IMR-90 (cell line): ENCODE measurements at regions not wholly inside any gene's neighbourhood (a gene's known extent, or its start where the extent isn't known, plus 50 kb on each side); places are given as distances from the start of the nearest gene placed in this dataset.

ENCODE experiments used
- ATAC-seq: fragments of 200-7000 bp; cut with Tn5 transposase; 2 replicates; pipeline ENCODE4 v1.9.1; 2020; ENCODE audit warnings: low read depth, mild to moderate bottlenecking, moderate library complexity
- BruUV-seq: library from RNA; stranded (reverse); fragments of 400-500 nt; replicated peaks from 2 replicates; lab custom pipeline; 2021; lab: Mats Ljungman, UMichigan
- CTCF ChIA-PET: fragments of 300-600 bp; formaldehyde crosslinking; extraction: SDS; loops from one replicate; lab custom pipeline; 2021; ENCODE audit warnings: antibody characterized with exemption; lab: Yijun Ruan, JAX
- POLR2A ChIA-PET: fragments of 300-600 bp; sonication (Branson Sonifier 250); formaldehyde crosslinking; loops from one replicate; lab custom pipeline; 2022; ENCODE audit warnings: antibody characterized with exemption; ENCODE audit not compliant: unreplicated experiment; lab: Charles Lee
- DNase-seq: peaks from one replicate; pipeline ENCODE4 v3.0.0; 2013
- H2AFZ ChIP-seq: replicated peaks from 2 replicates; pipeline ENCODE3; 2013; ENCODE audit warnings: low read length, mild to moderate bottlenecking; ENCODE audit not compliant: poor library complexity
- H2AK5ac ChIP-seq: 2 replicates; pipeline ENCODE4 v1.6.1; 2013; ENCODE audit warnings: low read depth, low read length, inconsistent platforms
- H2AK9ac ChIP-seq: replicated peaks from 2 replicates; pipeline ENCODE3; 2013; ENCODE audit warnings: mild to moderate bottlenecking, low read depth, low read length, moderate library complexity; ENCODE audit not compliant: poor library complexity
- H2BK120ac ChIP-seq: 2 replicates; pipeline ENCODE4 v1.6.1; 2013; ENCODE audit warnings: low read depth, low read length, inconsistent platforms
- H2BK15ac ChIP-seq: 3 replicates; pipeline ENCODE4 v1.6.1; 2013; ENCODE audit warnings: low read depth, low read length, inconsistent platforms
- H2BK20ac ChIP-seq: 2 replicates; pipeline ENCODE4 v1.6.1; 2013; ENCODE audit warnings: low read depth, mild to moderate bottlenecking, inconsistent platforms, low read length, moderate library complexity
- H2BK5ac ChIP-seq: 2 replicates; pipeline ENCODE4 v1.6.1; 2013; ENCODE audit warnings: mild to moderate bottlenecking, low read depth, low read length, inconsistent platforms; ENCODE audit not compliant: poor library complexity, severe bottlenecking
- H3K14ac ChIP-seq: replicated peaks from 2 replicates; pipeline ENCODE4 v1.6.1; 2013; ENCODE audit warnings: low read depth, low read length, inconsistent platforms
- H3K18ac ChIP-seq: 2 replicates; pipeline ENCODE4 v1.6.1; 2013; ENCODE audit warnings: low read depth, low read length, control low read depth
- H3K23ac ChIP-seq: 2 replicates; pipeline ENCODE4 v1.6.1; 2013; ENCODE audit warnings: low read depth, low read length, inconsistent platforms
- H3K27ac ChIP-seq: 2 replicates; pipeline ENCODE4 v1.5.1; 2013; ENCODE audit warnings: mild to moderate bottlenecking, control low read depth, low read length; ENCODE audit not compliant: insufficient read depth
- H3K27me3 ChIP-seq: 2 replicates; pipeline ENCODE4 v1.6.1; 2013; ENCODE audit warnings: low read length; ENCODE audit not compliant: control insufficient read depth, insufficient read depth
- H3K36me3 ChIP-seq: 2 replicates; pipeline ENCODE4 v1.6.1; 2013; ENCODE audit warnings: low read length, mixed read lengths; ENCODE audit not compliant: control insufficient read depth, insufficient read depth
- H3K4ac ChIP-seq: 2 replicates; pipeline ENCODE4 v1.6.1; 2013; ENCODE audit warnings: low read depth, low read length, inconsistent platforms
- H3K4me1 ChIP-seq: 2 replicates; pipeline ENCODE4 v1.6.1; 2013; ENCODE audit warnings: low read length, mixed read lengths; ENCODE audit not compliant: control insufficient read depth, insufficient read depth
- H3K4me2 ChIP-seq: 2 replicates; pipeline ENCODE4 v1.6.1; 2013; ENCODE audit warnings: low read depth, mild to moderate bottlenecking, control low read depth, low read length, moderate library complexity
- H3K4me3 ChIP-seq: 2 replicates; pipeline ENCODE4 v1.5.1; 2013; ENCODE audit warnings: low read depth, mild to moderate bottlenecking, control low read depth, low read length, moderate library complexity; ENCODE audit not compliant: insufficient read depth
- H3K56ac ChIP-seq: 2 replicates; pipeline ENCODE4 v1.6.1; 2013; ENCODE audit warnings: low read length, inconsistent platforms; ENCODE audit not compliant: insufficient read depth; ENCODE audit errors: extremely low read depth
- H3K79me1 ChIP-seq, 2 experiments: 2 replicates each; pipeline ENCODE4 v1.6.1; 2013; ENCODE audit warnings: low read length in 2 of 2, inconsistent platforms in 1 of 2, low read depth in 1 of 2
- H3K9ac ChIP-seq: 2 replicates; pipeline ENCODE4 v1.6.1; 2013; ENCODE audit warnings: low read depth, low read length, control low read depth
- H3K9me1 ChIP-seq: 2 replicates; pipeline ENCODE4 v1.6.1; 2013; ENCODE audit warnings: low read length, inconsistent platforms; ENCODE audit not compliant: insufficient read depth
- H3K9me3 ChIP-seq: 2 replicates; pipeline ENCODE4 v1.6.1; 2013; ENCODE audit warnings: low read length; ENCODE audit not compliant: control insufficient read depth, insufficient read depth
- H4K20me1 ChIP-seq: 2 replicates; pipeline ENCODE4 v1.6.1; 2013; ENCODE audit warnings: low read length, inconsistent platforms; ENCODE audit not compliant: insufficient read depth
- H4K5ac ChIP-seq: 2 replicates; pipeline ENCODE4 v1.6.1; 2013; ENCODE audit warnings: mild to moderate bottlenecking, low read depth, low read length, control low read depth
- H4K8ac ChIP-seq, 2 experiments: 2 replicates each; pipeline ENCODE4 v1.6.1; 2013; ENCODE audit warnings: low read depth in 2 of 2, low read length in 2 of 2, control low read depth in 1 of 2, inconsistent platforms in 1 of 2
- H4K91ac ChIP-seq: 2 replicates; pipeline ENCODE4 v1.6.1; 2013; ENCODE audit warnings: low read depth, low read length, inconsistent platforms; ENCODE audit not compliant: insufficient read depth
- CTCF ChIP-seq: conservative IDR thresholded peaks from 2 replicates; pipeline ENCODE4 v1.5.1; 2012; ENCODE audit warnings: mild to moderate bottlenecking, low read depth, low read length, improper control_type of control experiment
- RCOR1 ChIP-seq: IDR thresholded peaks from 2 replicates; pipeline ENCODE4 v1.6.1; 2012; ENCODE audit warnings: mild to moderate bottlenecking, low read length, improper control_type of control experiment; ENCODE audit not compliant: insufficient replicate concordance
- SMC3 ChIP-seq: fragments of 150-350 bp; IDR thresholded peaks from 2 replicates; pipeline ENCODE4 v1.6.1; 2016; ENCODE audit warnings: low read depth, mild to moderate bottlenecking, antibody characterized with exemption, low read length, moderate library complexity
- WGBS, 2 experiments: methylation state at CpG; one replicate each; pipeline versions ENCODE4 v1.1.5 to v1.1.7; 2013; ENCODE audit warnings: missing lambda C conversion rate in 2 of 2; ENCODE audit not compliant: insufficient read length in 1 of 2; ENCODE audit errors: extremely low coverage in 2 of 2; 5-methylcytosine and 5-hydroxymethylcytosine counted together
- dilution Hi-C: fragments of 300-500 bp; cut with HindIII; formaldehyde crosslinking; loops from one replicate; pipeline ENCODE4 v1.14.3; 2018; ENCODE audit warnings: low sequenced_read_pairs; ENCODE audit not compliant: unreplicated experiment
- in situ Hi-C: fragments of 300-500 bp; cut with MboI; formaldehyde crosslinking; loops from 3 replicates; pipeline ENCODE4 v1.14.3; 2019; ENCODE audit warnings: low sequenced_read_pairs, inconsistent platforms, mixed read lengths
- intact Hi-C: fragments of 100-400 bp; cut with micrococcal nuclease; formaldehyde crosslinking; loops from 2 replicates; pipeline ENCODE4 v1.10.0; 2022

DNA sequence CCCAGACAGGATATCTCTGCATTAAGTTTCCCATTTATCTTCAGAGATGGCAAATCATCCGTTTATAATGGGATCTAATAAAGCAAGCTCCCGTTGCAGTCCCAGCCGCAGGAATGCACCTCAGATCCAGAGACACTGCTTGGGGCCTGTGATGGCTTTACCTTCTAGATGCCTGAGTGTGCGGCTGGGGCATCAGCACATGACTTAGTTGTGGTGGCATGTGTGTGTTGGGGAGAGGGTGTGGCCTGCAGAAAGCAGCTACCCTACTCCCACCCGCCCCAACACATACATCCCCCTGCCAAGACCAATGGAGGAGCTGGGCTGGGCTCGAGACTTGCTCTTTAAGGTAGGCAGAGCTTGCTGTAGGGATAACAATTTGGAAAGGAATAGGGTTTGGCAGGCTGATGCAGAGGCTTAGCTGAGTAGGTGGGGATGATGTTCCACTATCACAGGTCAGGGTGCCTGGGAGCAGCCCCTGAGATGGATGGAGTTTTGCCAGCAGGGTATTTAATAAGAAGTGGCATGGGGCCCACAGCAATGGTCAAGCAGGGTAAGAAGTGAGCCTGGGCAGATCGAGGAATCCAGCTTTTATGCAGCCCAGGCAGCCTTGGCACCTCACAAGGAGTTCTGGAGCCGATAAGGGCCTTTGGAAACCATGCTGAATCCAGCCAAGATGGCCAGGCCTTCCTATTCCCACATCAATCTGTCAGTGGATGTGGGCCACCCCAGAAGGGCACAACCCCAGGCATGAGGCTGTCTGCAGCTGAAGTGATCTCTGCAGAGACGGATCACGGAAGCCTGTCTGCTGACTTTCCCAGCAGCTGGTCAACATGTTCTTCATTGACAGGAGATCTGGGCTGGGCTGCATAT lies 601.3 kb downstream of the BUD13 start:
- H3K27ac ChIP-seq, result no peak overlapping the region
- ChIA-PET CTCF (interaction anchor here (0.9 kb wide), 1 partner anchor 13 kb away, joined by 3 read pairs; no protein-coding TSS in a partner anchor), POLR2A (no interaction called here)
- TF ChIP-seq RCOR1, result no peak
- TF ChIP-seq SMC3, result no peak
- no peak for TF ChIP-seq CTCF
- 61% methylated on average over 3 of the region's 10 CpGs; no CpG with 5 or more reads in 1 of the 2 experiments for WGBS, 2 experiments
- BruUV-seq, result no TSS peak
- dilution Hi-C loops (no loop called here), in situ Hi-C loops (no loop called here), intact Hi-C loops (no loop called here)
- H3K9ac ChIP-seq, result no peak overlapping the region
- no peak overlapping the region for H3K4me3 ChIP-seq
- no peak overlapping the region for H2BK15ac ChIP-seq
- H3K4me2 ChIP-seq, result no peak overlapping the region
- H2BK120ac ChIP-seq, result no peak overlapping the region
- no peak for ATAC-seq
- no peak overlapping the region for H4K91ac ChIP-seq
- H2AK5ac ChIP-seq, result no peak overlapping the region
- no peaks in the 10 kb centered on the region for H4K20me1 ChIP-seq
- H4K8ac ChIP-seq, result no peak overlapping the region
- H3K18ac ChIP-seq, result no peak overlapping the region
- H3K4ac ChIP-seq, result no peak overlapping the region
- no peak overlapping the region for H2BK20ac ChIP-seq
- H3K36me3 ChIP-seq, result no peaks in the 10 kb centered on the region
- DNase-seq, result no peak
- no peaks in the 10 kb centered on the region for H3K9me1 ChIP-seq
- no peaks in the 10 kb centered on the region for H3K9me3 ChIP-seq
- no peaks in the 10 kb centered on the region for H3K79me1 ChIP-seq
- H3K56ac ChIP-seq, result no peak overlapping the region
- no peak overlapping the region for H3K14ac ChIP-seq
- H2BK5ac ChIP-seq, result no peak overlapping the region
- H3K4me1 ChIP-seq, result no peaks in the 10 kb centered on the region
- no peak overlapping the region for H2AFZ ChIP-seq
- H3K27me3 ChIP-seq, result no peaks in the 10 kb centered on the region; the same call in 1 of the 2 replicates
- no peak overlapping the region for H2AK9ac ChIP-seq
- no peak overlapping the region for H3K23ac ChIP-seq
- H4K5ac ChIP-seq, result no peak overlapping the region
